HG03469 (cell line): ENCODE measurements at regions not wholly inside any gene's neighbourhood (a gene's known extent, or its start where the extent isn't known, plus 50 kb on each side); places are given as distances from the start of the nearest gene placed in this dataset.

Experiments used
- ATAC-seq: cut with Tn5 transposase; IDR thresholded peaks from one replicate; pipeline ENCODE4 v1.9.1; 2021; ENCODE audit warnings: mild to moderate bottlenecking, moderate library complexity, moderate number of reproducible peaks; ENCODE audit not compliant: unreplicated experiment

DNA sequence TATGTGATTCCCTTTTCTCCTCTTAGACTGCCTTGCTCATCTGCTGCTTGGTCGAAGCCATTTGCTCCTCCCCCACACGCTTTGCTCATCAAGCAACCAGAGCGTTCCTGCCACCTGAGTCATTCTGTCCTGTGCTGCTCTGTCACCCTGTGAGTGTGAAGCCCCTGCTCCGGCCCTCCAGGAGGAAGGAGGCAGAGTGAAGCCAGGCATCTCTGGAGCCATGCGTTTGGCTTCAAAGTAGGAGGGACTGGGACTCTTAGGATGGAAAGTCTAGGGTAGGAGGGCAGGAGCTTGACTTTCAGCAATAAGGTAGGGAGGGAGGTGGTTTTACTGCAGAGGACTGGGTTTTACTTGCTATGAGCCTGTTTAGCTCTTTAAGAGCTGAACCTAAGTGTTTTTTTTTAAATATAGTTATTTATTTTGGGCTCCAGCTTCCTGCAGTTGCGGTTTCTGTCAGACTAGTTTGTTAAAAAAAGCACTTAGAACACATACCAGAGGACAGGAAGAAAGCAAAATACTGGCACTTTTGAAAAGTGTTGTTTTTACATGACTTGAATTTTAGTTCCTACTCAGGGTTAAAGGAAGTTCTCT lies 63.6 kb downstream of the SPINK2 start:
- peak; percentile 89 for ATAC-seq

DNA sequence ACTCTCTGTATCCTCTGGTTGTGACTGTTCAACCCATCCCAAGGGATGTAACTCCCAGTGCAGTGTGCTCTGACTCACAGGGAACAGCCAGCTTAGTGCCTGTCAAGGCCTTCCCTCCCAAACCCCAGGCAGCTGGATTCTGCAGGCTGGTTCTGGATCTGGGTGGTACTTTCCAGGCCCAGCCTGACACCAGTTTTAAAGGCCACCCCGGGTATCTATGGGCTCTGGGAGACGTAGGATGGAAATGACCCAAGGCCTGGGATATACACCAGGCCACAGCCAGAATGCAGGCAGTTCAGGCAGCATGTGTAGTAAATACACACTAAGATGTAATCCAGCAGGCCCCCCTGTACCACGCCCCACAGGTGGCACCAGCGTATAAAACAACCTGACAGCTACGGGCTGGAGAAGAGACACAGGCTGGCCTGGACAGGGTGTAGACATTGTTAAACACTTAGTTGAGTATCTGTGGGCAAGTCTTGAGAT lies 64.2 kb downstream of the SPINK2 start:
- ATAC-seq = peak; percentile 28

DNA sequence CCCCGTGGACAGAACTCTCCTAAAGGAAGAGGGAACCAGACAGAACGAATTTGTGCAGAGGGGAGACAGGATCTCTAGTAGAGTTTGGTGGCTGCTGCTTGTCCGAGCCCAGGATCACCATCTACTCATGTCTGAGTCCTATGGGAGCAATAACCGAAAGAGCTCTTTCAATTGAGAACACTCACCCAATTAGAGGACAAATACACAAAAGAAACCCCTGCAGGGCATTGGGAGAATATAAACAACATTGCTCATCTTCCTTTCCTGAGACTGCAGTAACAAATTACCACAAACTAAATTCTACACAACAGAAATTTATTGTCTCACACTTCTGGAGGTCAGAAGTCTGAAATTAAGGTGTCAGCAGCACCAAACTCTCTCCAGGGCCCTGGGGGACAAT lies 65.6 kb downstream of the SPINK2 start:
- ATAC-seq = no peak

DNA sequence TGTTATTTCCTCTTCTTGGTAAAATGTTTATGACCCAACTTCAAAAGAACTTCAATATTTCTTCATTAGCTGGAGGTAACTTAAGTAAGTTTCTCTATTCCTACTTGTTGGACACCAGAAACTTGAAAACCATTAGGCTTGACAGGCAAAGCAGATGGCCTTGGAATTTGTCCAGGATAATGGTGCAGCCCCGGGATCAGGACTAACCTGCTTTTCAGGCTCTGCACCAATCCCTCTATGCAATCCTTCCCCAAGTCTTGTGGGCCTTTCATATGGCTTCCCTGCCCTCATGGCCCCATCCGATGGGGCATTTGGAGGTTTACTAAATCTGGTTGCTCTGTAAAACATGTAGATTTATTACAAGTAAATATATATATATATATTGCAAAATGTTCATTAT lies 68.5 kb downstream of the SPINK2 start:
- ATAC-seq = no peak

DNA sequence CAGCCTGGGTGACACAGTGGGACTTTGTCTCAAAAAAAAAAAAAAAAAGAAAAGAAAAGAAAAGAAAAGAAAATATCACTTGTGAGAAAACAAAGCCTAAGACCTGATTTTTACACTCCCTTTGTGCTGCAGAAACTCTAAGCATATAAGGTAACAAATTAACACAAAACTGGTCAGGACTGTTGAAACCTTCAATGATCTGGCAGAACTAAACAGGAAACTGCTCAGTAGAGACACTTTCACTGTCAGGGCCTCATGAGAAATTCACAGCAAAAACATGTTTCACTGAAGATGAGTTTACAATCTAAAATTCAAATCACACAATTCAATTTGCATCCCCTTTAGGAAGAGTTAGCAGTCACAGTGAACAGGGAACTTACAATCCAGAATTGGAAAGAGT lies 69.1 kb upstream of the HOPX start:
- no peak for ATAC-seq

DNA sequence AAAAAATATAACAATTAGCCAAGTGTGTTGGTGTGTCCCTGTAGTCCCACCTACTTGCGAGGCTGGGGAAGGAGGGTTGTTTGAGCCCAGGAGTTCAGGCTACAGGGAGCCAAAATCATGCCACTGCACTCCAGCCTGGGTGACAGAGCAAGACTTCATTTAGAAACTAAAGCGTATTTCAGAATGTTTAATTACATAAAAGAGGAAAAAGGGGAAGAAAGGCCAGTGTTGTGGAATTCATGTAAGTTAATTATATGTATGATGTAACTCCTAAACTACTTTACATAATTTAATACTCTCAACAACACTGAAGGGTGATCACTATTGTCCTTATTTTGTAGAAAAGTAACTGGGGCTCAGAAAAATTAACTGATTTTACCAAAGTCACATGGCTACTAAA lies 67.2 kb upstream of the HOPX start:
- ATAC-seq = no peak

DNA sequence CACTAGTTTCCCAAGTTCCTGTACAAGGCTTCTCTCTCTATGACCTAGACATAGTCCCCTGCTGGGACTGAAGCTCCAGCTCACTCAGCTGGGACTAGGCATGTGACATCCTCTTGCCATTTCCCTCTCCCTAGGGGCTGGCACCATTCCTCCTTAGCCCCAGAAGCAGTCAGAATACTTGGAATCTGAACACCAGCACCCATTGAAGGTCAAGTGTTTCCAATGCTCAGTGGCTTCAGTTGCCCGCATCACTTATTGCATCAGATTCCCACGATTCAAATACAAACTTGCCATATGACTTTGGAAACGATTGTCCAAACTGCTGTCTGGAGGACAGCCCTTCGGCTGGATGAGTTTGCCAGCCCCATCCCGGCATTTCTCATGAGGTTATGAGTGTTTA lies 65.5 kb upstream of the HOPX start:
- ATAC-seq = no peak

DNA sequence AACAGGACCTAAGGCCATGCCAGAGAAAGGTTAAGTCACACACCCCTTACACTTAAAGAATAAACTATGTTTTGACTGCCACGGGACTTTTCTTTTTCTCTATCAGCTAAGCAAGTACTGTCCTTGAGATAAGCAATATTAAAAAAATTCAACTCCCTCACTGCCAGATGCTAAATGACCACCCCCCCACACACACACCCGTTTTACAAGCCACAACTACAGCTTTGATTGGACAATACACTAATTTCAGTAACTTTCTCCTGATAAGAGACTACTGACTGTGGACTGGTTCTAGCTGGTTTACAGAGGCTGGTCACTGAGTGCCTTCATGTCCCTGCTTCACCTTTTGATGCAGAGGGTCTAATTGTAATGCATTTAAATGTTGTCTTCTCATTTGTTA lies 63.9 kb upstream of the HOPX start:
- no peak for ATAC-seq

DNA sequence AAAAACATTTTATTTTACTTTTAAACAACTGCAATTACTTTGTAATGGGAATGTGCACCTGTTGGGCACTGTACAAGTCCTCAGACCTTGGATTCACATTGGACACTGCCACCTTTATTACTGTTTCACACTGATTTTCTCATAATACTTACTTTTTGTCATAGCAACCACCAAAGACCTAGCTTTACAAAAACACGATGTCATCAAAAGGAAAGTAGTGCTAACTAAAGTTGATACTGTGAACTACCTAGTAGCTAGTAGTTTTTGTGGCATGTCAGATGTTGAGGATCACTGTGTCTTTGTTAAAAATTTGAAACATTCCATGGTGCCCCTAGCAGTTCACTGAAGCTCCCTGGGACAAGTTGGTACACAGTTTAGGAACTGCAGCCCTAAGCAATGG lies 62.9 kb upstream of the HOPX start:
- ATAC-seq = no peak

DNA sequence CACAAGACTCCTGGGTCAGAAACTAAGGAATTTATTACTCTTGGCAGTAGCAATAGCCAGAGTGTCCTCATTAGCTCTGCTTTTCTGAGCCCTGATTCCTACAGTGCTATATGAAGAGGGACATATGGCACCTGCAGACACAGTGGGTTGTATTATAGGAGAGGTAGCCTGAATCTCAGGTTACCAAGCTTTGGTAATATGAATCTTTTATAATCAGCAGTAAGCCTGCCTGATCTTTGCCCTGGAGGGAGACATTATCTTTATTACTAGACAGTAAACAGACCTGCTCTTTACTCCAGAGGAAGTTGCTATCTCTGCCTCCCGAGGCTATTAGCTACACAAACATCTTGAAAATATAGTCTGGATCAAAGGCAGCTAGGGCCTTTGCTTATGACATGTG lies 62.5 kb upstream of the HOPX start:
- no peak for ATAC-seq

DNA sequence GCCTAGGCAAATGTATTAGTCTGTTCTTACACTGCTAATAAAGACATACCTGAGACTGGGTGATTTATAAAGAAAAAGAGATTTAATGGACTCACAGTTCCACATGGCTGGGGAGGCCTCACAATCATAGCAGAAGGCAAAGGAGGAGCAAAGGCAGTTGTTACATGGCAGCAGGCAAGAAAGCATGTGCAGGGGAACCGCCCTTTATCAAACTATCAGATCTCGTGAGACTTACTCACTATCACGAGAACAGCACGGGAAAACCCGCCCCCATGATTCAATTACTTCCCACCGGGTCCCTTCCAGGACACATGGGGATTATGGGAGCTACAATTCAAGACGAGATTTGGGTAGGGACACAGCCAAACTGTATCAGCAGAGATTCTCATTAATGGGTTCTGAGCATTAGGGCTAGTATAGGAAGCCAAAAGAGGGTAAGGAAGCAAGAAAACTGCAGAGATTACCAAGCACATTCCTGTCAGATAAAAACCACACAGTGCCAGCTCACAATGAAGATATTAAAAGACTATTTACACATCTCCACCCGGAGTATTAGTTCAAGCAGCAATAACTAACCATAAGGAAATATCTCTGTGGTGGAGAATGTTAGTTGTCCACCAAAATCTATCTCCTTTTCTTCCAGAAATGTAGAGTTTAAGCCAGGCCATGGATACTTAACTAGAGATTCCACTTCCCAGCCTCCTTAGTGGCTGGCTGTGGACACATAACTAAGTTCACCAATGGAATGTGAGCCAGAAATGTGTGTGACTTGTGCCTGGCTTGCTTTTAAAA lies 61.2 kb upstream of the HOPX start:
- ATAC-seq = no peak

DNA sequence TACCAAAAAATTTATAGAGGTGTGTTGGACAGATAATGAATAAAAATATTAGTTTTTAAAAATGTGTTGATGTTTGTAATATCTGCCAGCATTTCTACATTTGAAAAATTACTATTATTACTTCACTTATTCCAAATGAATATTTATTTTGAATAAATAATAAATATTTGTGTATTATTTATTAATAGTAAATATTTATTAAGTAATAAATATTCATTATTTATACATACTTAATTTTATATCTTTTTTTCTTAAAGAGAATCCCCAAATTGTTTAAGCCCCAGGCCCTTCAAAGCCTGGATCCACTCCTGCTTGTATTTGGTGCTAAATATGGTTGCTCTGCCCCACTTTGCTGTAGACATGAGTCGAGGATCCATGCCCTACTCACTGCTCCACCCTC lies 60.5 kb upstream of the HOPX start:
- ATAC-seq = no peak

DNA sequence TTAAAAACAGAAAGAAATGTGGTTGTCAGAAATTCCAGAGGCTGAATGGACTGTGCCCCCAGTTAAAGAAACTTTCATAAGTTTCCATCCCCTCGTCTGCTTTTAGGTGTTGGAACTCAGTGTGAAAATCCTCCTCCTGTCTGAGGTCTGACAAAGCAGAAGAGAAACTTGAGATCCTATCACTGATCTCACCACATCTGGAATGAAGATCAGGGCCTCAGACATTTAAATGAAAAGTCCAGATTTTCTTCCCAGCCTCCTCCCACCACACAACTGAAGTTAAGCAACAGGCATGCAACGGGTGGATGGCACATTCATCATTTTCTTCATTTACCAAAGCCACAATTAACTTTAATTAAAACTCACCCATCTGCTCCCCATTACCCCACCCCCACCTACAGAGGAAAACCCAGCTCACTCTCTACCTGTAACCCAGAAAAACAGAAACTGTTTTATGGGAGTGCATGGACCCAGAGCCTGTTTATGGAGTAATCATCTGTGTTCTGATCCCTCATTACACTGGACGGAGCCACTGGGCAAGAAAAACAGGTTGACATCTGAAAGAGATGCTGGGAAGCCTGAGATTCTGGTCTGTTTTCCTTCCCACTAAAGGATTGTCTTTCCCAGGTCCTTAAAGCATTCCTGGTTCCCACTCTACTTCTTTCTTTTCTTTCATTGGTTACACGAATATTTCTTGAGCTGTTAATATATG lies 58.1 kb upstream of the HOPX start:
- no peak for ATAC-seq

DNA sequence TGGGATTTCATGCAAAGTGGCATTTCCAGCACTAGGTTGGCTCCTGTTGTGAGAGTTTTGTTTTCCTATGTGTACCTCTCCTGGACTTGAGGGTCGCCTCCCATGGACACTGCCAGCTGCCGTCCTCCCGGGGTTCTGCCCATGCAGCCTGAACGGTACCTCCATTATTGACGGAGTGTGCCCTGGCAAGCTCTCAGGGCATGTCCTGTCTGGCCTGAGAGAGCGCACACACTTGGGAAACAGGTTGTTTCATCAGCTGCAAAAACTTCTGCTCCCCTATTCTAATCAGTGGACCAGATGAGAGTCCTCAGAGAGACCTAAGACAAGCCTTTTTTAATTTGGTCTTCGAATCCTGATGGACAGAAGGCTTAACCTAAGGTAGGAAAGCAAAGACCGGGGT lies 56.6 kb upstream of the HOPX start:
- no peak for ATAC-seq

DNA sequence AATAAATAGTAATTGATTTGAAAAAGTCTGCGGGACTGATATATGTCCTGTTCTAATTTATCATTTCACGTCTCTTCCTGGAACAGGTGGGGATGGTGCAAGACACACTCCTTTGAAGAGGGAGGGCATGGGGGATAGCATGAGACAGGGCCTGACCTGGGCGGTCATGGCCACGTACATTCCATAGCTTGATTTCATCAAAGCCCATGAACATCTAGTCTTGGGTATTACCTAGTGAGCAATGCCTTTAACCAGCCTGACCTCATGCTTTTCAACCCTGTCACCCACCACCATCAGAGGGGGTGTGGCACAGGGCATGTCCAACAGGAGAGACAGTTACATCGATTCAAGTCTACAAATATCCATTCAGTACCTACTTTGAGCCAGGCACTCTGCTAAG lies 52.3 kb upstream of the HOPX start:
- ATAC-seq = no peak

DNA sequence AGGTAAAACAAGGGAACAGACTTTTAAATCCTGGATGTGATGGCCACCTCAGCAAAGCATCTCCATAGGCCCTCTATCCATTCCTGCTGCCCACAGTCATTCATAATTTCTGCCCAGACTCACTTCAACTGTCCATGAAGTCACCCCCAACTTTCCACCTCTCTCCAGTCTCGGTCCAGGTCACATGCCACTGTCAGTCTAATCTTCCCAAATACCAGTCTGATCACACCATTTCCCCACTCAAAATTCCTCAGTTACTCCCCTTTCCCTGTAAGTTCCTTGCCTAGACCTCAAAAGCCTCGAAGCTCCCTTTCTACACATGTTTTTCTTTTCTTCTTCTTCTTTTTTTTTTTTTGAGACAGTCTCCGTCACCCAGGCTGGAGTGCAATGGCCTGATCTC lies 51.2 kb upstream of the HOPX start:
- ATAC-seq = no peak

DNA sequence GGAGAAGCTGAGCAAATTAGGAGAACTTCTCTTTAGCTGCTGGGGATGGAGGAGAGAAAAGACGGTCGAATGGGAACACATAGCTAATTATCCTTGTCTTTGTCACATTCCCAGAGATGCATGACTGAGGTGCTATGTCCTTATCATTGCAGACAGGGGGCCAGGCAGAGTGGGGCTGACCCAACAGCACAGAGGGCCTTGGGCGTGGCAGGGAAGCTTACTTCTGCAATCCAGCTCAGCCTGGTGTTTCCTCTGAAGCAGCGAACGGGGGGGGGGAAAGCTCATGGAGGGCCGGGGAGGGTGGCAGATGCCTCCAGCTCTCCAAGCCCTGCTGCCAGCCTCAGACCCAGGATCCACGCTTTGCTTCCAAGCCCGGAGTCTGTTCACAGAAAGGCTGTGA lies 50.8 kb upstream of the HOPX start:
- no peak for ATAC-seq
